OCI-LY7 (cell line): ENCODE measurements at regions not wholly inside any gene's neighbourhood (a gene's known extent, or its start where the extent isn't known, plus 50 kb on each side); places are given as distances from the start of the nearest gene placed in this dataset.

Source experiments
- EZH2phosphoT487 ChIP-seq: fragments of 200-600 bp; sonication (generic); IDR thresholded peaks from 2 replicates; pipeline ENCODE4 v1.6.1; 2018; ENCODE audit warnings: low read depth, borderline replicate concordance, mild to moderate bottlenecking, mixed run types, antibody characterized with exemption, low read length, moderate library complexity, mixed read lengths
- TF ChIP-seq, protein P1 (sequence below): fragments of 200-600 bp; sonication (generic); conservative IDR thresholded peaks from 2 replicates; pipeline ENCODE4 v1.5.1; 2014; ENCODE audit warnings: mild to moderate bottlenecking, antibody characterized with exemption, low read length, moderate library complexity, mixed read lengths

DNA sequence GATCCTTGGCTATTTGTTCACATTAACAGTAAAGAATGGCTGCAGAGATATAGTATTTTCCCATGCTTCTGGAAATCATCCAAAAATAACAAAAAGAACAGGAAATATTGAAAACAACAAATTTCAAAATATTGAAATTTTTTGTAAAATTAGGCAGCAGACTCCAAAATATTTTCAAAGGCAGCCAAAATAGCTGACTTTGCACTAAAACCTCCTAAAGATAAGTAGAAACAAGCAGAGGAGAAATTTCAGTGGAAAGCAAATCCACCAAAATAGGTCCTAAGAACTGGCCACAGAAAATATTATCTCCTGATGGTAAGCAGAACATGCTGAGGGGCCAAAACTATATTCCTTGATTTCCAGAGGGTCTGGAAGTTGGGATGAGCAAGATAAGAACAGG lies 456.3 kb upstream of the DMAC1 start:
- TF ChIP-seq, protein P1, sequence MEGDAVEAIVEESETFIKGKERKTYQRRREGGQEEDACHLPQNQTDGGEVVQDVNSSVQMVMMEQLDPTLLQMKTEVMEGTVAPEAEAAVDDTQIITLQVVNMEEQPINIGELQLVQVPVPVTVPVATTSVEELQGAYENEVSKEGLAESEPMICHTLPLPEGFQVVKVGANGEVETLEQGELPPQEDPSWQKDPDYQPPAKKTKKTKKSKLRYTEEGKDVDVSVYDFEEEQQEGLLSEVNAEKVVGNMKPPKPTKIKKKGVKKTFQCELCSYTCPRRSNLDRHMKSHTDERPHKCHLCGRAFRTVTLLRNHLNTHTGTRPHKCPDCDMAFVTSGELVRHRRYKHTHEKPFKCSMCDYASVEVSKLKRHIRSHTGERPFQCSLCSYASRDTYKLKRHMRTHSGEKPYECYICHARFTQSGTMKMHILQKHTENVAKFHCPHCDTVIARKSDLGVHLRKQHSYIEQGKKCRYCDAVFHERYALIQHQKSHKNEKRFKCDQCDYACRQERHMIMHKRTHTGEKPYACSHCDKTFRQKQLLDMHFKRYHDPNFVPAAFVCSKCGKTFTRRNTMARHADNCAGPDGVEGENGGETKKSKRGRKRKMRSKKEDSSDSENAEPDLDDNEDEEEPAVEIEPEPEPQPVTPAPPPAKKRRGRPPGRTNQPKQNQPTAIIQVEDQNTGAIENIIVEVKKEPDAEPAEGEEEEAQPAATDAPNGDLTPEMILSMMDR: no peak
- no peak for TF ChIP-seq EZH2phosphoT487
